SK-N-SH treated with all-trans-retinoic acid at 6 μM for 48 hours (cell line): ENCODE measurements at regions not wholly inside any gene's neighbourhood (a gene's known extent, or its start where the extent isn't known, plus 50 kb on each side); places are given as distances from the start of the nearest gene placed in this dataset.

ENCODE experiments used
- CREB5 ChIP-seq: fragments of 250-450 bp; sonication (Bioruptor Pico); IDR thresholded peaks from 2 replicates; pipeline ENCODE4 v1.5.1; 2020; ENCODE audit warnings: low read depth, mild to moderate bottlenecking, moderate library complexity
- GLIS3 ChIP-seq: fragments of 250-450 bp; sonication (Bioruptor Pico); IDR thresholded peaks from 2 replicates; pipeline ENCODE4 v1.5.0; 2020; ENCODE audit warnings: mild to moderate bottlenecking, moderate library complexity
- TOX ChIP-seq: fragments of 250-450 bp; sonication (Bioruptor Pico); IDR thresholded peaks from 2 replicates; pipeline ENCODE4 v1.8.0; 2021; ENCODE audit warnings: mild to moderate bottlenecking, moderate library complexity, borderline replicate concordance

- TF ChIP-seq CREB5 (CRISPR knock-in tag): no peak
- TF ChIP-seq TOX (CRISPR knock-in tag): no peak
- no peak for TF ChIP-seq GLIS3 (CRISPR knock-in tag)
These were observed 903.6 kb downstream of the DIPK2A start for GRCh38 chr3:144875211-144875610.
